GM21390 (cell line): ENCODE measurements at regions not wholly inside any gene's neighbourhood (a gene's known extent, or its start where the extent isn't known, plus 50 kb on each side); places are given as distances from the start of the nearest gene placed in this dataset.
A peak's percentile ranks its signal among the peaks of the same experiment; 100 is the strongest.

Source experiments
- ATAC-seq: cut with Tn5 transposase; IDR thresholded peaks from one replicate; pipeline ENCODE4 v1.9.1; 2021; ENCODE audit not compliant: unreplicated experiment

DNA sequence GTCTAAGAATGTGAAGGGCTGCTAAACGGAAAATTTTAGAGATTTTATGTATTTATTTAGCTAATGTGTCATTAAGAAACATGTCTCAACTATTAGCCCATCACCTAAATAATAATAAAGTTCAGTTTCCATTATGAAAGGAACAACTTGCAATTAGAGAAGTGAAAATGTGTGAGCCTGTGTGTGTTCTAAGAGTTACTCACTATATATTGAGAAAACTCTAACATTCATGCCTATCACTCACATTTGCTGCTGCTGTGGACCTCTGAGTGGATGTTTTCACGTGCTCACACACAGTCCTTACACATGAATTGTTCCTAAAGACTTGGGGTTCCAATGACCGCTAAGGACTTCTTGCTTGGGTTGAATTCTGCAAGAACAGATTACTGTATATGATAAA lies 364.0 kb downstream of the TMA16 start:
- peak; percentile 65 for ATAC-seq

GRCh38 chr4:163863082-163863481 lies 368.6 kb downstream of the TMA16 start:
- ATAC-seq: no peak

DNA sequence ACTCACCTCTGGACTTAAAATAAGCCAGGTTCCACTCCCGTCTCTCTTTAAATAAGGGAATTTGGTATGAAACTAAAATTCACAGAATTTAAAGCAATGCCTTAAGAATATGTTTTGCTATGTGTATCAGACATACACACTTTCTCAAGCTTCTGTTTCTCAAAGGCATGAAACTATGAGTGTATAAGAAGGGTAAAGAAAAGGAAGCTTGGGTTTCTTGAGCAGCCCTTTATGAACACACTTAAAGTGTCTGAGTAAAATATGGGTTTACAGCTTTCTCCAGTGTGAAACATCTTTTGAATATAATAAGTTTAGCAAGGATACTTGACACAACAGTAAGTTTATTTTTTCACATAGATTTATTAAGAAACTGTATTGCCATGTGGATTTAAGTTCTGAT lies 370.5 kb downstream of the TMA16 start:
- no peak for ATAC-seq

GRCh38 chr4:163866728-163867315 lies 372.3 kb downstream of the TMA16 start:
- ATAC-seq: peak; percentile 66

DNA sequence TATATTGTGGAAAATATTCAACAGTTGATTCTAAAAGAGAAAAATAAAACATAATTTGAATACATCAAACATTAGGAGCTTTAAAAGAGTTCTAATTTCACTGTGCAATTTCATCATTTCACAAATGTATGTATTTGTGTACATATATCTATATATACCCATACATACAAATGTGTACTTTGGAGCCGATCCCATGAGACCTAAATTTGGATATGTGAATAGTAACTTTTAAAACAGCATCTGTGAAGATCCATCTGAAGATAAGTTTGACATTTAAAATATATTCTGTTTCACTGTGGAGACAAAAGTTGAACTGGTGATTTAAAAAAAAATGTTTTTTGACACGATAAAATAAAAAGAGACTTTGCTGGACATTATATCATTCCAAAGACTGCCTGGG lies 374.0 kb downstream of the TMA16 start:
- ATAC-seq: no peak

- ATAC-seq: no peak
Observed at GRCh38 chr4:163871078-163871477, 376.6 kb downstream of the TMA16 start.

DNA sequence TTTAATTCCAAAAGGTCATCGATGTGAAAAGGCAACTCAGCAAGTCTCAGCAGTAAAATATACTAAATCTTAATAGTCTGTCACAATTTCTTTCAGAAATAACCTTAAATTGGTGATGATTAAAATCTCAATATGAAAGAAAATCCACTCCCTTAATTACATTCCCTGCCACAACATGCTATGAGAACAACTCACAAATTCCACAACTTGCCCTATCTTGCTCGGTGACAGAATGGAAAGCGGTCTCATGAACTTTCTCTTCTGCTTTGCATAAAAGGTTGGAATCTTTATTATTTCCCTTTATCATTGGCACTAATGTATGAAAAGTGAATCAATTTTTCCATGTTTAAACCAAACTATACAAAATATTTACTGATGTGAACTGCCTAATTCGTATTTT lies 380.8 kb downstream of the TMA16 start:
- no peak for ATAC-seq

DNA sequence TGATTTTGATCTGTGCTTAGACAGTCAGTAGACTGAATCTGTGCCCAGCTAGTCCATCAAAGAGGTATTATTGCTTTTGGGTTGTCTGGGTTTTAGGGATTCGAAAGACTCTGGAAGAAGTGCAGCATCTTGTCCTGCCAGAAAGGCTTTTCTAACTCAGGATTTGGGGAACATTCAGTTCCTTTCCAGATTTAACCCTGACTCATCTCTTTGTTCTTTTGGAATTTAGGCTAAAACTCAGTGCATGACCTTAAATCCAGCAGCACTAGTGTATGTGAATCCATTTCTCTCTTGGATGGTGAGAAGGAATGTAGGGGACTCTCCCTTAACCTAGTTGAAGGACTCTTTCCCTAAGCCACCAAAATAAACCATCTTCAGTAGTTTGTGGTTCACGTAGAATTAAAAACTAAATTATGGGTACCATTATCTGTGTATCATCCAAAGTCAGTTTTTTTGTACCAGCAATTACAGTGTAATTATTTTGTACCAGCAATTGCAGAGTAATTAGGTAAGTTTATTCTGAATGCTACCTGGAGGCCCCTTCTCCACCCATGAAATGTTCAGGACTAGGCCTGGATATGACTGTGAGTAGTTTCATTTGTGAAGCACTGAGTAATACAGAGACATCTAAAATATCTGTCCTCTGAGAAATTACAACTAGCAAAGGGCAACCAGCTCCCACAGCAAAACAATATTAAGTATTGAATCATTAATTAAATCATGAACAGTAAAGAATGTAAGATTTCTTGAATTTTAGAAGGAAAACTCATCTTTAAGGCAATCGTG lies 384.0 kb downstream of the TMA16 start:
- peak; percentile 70 for ATAC-seq

GRCh38 chr4:163892417-163892816 lies 397.9 kb downstream of the TMA16 start:
- ATAC-seq: no peak

GRCh38 chr4:163895378-163896005 lies 401.0 kb downstream of the TMA16 start:
- no peak for ATAC-seq

- no peak for ATAC-seq
Observed at GRCh38 chr4:163901319-163901718, 406.8 kb downstream of the TMA16 start.

- no peak for ATAC-seq
Observed at GRCh38 chr4:163902417-163902816, 407.9 kb downstream of the TMA16 start.

DNA sequence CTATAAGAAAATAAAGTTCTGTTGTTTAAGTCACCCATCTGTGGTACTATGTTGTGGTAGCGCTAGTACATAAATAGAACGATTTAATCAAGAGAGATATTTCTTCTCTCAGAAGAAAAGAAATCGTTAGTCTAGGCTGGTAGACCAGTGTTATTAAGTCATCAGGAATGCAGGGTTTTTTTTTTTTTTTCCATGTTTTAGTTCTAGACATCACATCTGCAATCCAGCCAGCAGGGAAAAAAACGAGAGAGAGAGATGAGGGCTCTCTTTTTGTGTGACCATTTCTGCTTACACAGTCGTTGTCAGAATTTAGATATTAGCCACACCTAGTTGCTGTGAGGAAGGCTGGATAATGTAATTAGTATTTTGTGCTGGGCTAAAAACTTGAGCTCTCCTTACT lies 417.4 kb downstream of the TMA16 start:
- ATAC-seq: no peak

DNA sequence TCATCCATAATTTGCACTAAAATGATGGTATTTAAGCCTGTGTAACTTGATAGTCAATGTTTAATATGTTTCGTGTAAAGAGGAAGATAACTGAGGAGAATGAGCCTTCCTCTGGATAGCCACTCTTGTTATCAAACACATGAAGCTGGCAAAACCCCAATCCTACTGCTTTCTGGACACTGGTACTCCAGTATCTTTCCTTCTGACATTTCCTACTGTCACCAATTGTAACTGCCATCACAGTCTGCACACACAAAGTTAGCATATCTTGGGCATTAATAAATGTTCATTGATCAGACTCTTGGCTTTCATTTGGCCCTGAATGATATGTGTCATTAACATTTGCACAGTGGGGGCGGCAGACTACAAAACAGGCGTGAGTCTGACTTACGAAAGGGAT lies 419.1 kb downstream of the TMA16 start:
- ATAC-seq: no peak

- no peak for ATAC-seq
Observed at GRCh38 chr4:163915896-163916295, 421.4 kb downstream of the TMA16 start.

- no peak for ATAC-seq
Observed at GRCh38 chr4:163920426-163920825, 425.9 kb downstream of the TMA16 start.

- ATAC-seq: no peak
Observed at GRCh38 chr4:163922302-163922701, 427.8 kb downstream of the TMA16 start.

GRCh38 chr4:163923092-163923491 lies 428.6 kb downstream of the TMA16 start:
- ATAC-seq: no peak

- ATAC-seq: no peak
Observed at GRCh38 chr4:163930086-163930485, 435.6 kb downstream of the TMA16 start.

DNA sequence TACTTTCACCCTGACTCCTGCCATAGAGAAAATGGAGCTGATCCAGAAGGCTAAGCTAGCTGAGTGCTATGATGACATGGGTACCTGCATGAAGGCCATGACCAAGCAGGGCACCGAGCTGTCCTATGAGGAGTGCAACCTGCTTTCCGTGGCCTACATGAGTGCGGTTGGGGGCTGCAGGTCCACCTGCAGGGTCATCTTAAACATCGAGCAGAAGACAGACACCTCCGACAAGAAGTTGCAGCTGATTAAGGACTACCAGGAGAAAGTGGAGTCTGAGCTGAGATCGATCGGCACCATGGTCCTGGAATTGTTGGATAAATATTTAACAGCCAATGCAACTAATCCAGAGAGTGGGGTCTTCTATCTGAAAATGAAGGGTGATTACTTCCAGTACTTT lies 438.0 kb downstream of the TMA16 start:
- ATAC-seq: no peak

DNA sequence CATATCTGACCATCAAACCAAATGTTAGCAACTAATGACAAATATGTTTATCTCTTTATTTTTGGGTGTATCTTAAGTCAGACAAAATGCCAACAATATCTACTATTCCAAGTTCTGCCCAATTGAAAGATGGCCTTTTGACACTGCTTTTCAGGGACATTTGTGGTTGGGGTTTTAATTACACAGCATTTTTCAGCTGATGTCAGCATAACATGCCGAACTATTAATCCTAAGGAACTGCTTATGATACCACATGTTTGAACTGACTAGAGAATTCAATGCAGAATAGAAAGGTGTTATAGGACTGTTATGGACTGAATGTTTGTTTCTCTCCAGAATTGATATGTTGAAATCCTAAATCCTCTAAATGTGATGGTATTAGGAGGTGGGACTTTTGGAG lies 445.1 kb downstream of the TMA16 start:
- no peak for ATAC-seq

- no peak for ATAC-seq
Observed at GRCh38 chr4:163941221-163941905, 446.9 kb downstream of the TMA16 start.
